GOT3 (cell line): ENCODE measurements at regions not wholly inside any gene's neighbourhood (a gene's known extent, or its start where the extent isn't known, plus 50 kb on each side); places are given as distances from the start of the nearest gene placed in this dataset.

Experiments
- DNase-seq: peaks from one replicate; lab custom pipeline; 2025; ENCODE audit warnings: mixed read lengths; lab: John Stamatoyannopoulos, UW

DNA sequence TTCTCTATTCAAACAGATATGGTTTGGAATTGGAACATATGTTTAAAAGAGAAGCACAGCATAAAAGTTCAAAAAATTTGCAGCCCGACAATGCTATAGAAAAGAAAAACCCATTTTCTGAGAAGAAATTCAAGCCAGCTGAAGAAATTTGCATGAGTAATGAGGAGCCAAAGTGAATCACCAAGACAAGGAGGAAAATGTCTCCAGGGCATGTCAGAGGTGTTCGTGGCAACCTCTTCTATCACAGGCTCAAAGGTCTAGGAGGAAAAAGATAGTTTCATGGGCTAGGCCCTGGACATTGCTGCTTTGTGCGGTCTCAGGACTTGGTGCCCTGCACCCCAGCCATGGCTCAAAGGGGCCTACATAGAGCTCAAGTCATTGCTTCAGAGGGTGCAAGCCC lies 134.8 kb upstream of the ADAMTS16 start:
- DNase-seq, result no peak

DNA sequence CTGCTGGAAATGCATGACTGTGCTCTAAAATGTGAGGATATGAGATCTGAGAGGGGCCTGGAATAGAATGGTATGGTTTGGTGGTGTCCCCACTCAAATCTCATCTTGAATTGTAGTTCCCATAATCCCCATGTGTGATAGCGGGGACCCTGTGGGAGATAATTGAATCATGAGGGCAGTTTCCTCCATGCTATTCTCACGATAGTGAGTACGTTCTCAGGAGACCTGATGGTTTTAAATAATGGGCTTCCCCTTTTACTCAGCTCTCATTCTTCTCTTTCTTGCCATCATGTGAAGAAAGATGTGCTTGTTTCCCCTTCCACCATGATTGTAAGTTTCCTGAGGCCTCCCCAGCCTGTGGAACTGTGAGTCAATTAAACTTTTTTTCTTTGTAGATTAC lies 133.6 kb upstream of the ADAMTS16 start:
- DNase-seq, result no peak

DNA sequence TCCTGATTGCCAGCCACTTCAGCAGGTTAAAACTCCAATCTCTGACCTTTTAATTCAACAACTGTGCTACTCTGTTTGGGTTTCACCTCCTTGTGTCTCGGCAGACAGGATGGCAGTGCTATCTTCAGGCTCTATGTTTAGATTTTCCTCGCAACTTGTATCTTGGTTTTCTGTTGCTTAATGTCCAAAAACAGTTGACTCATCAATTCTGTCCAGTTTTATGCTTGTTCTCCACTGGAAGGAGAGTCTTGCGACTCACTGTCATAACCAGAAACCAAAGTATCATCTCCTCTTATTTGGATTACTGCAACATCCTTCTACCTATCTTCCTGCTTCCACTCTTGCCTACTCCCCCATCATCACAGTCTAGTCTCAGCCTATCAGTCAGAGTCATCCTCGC lies 130.9 kb upstream of the ADAMTS16 start:
- no peak for DNase-seq

DNA sequence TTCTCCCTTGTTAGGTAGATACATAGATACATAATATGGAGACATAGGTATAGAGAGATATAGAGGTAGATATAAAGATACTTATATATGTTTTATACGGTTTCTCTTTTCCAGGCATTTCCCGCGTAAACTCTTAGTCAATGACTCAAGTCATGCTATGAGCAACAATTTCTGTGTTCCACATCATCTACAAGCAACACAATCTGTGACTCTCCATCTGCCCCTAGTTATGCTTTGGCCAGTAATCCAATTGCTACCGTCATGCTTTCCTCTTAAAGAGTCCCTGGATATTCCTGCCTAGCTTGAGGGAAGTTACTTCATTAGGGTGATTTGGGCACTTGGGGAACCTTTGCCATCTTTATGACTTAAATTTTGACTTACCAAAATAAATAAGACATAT lies 129.0 kb upstream of the ADAMTS16 start:
- no peak for DNase-seq

DNA sequence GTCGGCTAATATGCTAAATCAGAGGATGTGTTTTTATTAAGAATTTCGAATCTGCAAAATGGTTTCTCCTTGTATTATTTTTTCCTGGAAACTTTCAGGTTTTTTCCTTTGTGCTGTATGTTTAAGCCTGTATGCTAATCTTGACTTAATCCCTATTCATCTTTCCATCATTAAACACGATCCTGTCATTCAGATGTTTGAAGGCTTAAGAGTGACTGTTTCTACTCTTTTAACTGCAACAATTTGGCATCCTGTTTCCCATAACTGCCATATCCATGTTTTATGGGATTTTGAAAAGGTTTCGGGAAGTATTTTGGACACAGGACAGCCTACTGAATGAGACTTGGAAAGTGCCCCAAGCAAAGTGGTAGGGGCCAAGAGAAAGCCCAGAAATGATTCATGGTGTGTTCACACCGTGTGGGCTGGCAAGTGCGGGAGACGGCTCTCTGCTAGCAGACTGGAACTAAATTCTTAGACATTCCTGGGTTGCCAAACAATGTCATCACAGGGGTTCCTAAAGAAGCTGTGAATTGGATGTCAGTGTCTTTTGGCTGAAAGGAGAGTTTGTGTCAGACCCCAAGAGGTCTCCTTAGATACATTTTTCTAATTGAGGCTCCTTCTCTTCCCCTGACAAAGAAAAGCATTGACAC lies 125.4 kb upstream of the ADAMTS16 start:
- DNase-seq, result no peak

DNA sequence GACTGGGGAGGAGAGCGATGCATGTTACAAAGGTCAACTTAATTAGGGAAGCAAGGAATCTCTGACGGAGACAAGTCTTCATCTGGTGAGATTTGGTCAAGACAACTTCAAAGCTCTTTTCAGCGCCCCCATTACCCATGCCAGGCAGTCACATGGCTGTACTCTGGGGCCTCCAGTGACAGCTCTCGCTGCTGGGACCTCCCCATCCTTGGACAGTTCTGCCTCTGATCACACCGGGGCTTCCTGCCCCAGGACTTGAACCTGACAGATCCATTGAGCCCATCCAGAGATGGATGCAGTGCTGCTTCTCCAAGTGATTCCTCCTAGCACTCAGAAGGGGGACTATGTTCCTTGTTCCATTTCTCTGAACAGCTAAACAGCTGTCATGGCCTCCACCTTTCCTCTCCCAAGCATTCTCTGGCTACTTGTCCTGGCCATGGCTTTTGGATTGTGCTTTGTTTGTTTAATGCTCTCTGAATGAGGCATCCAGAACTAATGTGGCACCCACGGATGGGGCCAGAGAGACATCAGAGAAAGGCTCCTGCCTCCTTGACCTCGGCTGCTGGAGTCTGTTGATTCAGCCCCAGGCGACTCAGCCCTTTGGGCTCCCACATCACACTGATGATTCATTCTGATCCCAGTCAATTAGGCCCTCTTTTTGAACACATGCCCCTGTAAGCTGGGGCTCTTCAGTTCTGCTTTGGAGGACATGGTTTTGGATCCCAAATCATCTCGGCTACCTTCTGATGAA lies 122.1 kb upstream of the ADAMTS16 start:
- DNase-seq, result no peak

DNA sequence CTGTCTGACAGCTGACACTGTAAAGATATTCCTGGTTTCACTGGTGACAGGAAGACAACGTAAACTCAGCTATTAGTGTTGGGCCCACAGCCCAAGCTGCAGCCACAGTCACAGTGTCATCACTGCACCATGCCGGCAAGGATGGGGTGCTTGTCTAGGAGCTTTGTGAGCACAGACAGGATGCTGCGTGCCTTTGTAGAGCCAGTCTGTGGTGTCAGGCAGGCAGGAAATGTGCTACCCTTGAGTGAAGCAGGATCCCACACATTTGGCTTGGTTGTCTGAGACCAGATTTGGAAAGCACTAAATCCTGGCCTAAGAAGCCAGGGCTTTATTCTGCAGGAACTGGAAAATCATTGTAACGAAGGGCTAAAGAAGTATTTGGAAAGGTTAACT lies 121.6 kb upstream of the ADAMTS16 start:
- DNase-seq, result no peak

DNA sequence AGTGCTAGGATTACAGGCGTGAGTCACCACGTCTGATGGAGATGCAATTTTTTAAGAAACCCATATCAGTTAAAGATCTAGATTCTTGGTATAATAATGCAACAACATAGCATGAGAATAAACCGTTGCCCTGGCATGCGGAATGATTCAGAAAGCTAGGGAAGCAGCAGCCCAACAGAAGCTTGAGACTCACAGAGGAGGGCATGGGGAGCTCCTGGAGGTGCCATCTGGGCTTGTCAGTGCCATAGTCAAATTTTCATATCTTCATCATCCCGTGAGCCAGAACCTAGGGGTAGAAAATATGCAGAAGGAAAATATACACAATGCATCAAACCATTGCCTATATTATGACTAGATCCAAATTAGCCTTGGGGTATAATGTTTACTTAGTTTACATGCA lies 118.7 kb upstream of the ADAMTS16 start:
- DNase-seq, result no peak

DNA sequence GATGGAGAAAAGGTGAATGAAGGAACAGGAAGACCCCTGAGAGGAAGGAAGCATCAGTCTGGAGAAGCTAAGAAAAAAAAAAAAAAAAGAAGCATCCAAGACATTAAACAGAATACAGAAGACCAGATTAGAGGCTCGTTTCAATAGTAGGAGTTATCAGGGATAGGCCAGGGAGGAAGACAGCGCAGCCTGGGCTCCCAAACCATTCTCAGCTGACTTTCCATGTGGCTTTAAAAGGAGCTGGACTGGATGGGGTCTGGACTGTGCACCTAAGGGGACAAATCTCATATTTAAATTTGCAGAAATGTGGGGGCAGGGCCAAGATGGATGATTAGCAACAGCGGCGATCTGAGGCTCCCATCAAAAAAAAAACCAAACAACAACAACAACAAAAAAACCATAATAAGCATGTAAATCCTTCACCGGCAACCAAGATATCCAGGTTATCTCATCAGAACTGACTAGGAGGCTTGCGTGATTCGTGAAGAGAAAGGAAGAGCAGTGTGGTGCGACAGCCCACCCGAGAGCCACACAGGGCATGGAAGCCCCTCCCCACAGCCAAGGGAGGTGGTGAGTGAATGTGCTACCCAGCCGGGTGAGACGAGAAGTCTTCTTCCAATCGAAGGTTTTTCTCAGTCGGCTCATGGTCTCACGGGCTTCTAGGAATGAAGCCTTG lies 114.9 kb upstream of the ADAMTS16 start:
- DNase-seq, result no peak

DNA sequence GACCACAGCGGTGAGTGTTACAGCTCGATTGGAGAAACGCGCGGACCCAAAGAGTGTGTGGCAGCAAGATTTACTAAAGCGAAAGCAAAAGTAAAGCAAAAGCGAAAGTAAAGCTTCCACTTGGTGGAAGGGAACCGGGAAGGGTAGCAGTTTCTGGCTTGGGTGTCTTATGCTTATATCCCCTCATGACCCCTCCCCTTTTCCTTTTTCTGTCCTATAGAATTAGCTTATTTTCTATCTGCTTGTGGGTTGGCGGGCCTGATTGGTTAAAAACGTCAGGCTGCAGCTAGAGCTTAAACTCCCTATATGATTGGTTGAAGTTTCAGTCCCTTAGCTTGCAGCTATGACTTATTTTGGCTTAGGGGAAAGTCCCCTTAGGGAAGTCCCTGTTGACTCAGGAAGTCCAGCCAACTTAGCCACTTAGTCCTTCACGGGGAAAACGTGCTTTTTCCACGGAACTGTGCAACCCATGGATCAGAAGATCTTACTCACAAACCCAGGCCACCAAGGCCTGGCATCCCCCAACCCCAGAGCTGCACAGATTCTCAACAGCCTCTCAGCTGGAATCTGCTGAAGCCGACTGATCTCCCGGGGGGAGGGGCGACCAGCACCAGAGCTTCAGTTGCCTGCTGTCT lies 114.2 kb upstream of the ADAMTS16 start:
- no peak for DNase-seq

DNA sequence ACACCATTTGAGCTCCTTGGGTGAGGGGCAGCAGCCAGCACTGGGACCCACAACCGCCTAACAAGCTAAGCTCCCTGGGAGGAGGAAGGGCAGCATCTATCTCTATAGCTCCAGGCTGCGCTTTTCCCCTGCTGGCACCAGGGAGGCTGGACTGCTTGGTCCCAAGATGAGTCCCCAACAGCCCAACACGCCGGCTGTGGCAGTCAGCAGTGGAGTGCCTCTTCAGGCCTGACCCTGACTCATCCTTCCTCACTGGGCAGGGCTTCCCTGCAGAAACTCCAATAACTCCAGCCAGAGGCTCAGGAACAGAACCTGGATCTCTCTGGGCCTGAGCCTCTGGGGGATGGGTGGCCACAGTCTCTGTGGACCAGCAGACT lies 113.7 kb upstream of the ADAMTS16 start:
- DNase-seq, result no peak

DNA sequence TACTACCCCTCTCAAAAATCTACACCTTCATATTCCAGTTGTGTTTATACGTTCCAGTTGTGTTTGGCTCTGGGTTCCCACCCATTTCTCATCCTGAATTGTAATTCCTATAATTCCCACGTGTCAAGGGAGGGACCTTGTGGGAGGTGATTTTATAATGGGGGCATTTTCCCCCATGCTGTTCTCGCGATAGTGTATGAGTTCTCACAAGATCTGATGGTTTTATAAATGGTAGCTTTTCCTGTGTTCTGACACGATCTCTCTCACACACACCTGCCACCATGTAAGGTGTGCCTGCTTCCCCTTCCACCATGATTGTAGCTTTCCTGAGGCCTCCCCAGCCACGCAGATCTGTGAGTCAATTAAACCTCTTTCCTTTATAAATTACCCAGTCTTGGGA lies 108.5 kb upstream of the ADAMTS16 start:
- no peak for DNase-seq

DNA sequence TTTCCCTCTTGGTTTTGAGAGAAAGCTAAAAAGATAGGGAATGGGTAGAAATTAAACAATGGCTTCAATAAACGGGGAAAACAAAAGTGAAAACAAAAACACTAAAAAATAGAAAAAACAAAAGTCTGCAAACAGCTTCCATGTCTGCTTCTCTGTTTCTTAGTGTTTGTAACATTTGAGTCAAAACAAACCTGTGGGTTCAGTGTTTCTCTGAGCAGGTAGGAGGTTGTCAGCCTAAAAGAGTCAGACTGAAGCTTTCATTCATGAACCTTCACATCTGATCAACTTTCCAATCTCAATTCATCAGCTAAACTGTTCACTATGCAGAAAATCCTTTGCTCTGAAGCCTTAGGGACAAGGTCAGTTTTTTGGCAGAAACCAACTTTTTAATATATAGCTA lies 102.5 kb upstream of the ADAMTS16 start:
- no peak for DNase-seq

DNA sequence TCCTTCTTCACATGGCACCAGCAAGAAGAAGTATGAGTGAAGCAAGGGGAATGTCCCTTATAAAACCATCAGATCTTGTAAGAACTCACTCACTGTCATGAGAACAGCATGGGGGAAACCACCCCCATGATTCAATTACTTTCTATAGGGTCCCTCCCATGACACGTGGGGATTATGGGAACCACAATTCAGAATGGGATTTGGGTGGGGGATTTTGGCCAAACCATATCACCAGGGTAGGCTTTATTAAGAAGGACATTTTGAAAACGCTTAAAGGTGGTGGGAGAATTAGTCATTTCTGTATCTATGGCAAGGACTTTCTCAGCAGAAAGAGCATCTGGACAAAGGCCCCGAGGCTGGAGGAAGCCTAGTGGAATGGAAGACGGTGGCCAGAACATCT lies 100.2 kb upstream of the ADAMTS16 start:
- DNase-seq, result no peak

DNA sequence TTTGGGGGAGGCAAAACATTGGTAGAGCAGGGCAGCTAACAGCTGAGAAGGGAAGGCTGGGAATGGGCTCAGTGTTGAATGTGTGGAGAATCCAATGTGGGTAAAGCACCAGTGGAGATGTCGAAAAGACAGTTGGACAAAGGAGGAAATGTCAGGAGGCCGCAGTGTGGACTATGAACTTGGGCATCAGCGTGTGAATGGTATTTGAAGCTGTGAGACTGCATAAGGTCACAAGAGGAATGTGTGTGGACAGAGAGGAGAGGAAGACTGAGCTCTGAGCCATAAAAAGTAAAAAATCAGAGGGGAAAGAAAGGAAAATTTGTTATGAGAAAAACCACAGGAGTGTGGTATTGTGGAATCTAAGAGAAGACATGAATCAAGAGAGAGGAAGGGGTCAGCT lies 99.4 kb upstream of the ADAMTS16 start:
- DNase-seq, result no peak

DNA sequence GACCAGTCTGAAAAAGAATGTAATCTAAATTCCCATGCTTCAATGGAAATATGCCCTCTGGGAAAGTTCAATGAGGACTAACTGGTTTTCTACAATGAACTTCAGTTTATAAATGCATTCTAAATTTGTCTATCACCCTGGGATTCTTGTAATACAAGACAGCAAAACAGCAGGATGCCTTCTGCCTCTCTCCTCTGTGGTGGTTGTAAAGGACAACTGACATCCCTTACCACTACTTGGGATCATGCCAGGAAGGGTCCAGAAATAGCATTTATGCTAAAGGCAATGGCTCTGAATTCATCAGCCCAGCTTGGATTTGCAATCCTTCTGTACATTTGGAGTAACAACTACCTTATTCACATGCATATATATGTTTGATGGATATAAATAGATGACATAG lies 97.3 kb upstream of the ADAMTS16 start:
- no peak for DNase-seq

DNA sequence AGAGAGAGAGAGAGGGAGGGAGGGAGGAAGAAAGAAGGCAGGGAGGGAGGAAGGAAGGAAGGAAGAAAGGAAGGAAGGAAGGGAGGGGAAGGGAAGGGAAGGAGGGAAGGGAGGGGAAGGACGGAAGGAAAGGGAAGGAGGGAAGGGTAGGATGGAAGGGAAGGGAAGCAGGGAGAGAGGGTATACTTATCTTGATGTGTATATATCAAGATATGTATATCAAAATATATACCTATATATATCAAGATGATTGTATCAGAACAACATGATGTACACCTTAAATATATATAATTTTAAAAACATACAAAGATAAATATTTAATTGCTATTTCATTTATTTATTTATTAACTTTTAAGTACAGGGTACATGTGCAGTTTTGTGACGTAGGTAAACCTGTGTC lies 96.8 kb upstream of the ADAMTS16 start:
- no peak for DNase-seq

DNA sequence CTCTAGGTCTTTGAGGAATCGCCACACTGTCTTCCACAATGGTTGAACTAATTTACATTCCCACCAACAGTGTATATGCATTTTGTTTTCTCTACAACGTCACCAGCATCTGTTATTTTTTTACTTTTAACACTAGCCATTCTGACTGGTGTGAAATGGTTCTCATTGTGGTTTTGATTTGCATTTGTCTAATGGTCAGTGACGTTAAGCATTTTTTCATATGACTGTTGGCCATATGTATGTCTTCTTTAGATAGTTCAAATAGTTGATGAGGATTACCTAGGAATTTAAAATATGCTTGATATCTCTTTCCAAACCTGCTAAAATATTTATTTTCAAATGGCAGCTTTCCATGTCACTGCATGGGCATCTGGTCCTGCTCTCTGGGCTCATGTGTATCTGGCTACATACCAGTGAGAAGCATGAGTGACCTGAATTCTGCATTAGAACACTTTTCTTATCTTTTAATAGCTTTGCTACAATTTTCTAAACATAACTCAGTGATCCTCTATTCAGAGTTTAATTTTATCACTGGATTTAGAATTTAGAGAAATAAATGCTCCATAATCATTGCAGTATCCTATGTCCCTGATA lies 95.8 kb upstream of the ADAMTS16 start:
- no peak for DNase-seq

DNA sequence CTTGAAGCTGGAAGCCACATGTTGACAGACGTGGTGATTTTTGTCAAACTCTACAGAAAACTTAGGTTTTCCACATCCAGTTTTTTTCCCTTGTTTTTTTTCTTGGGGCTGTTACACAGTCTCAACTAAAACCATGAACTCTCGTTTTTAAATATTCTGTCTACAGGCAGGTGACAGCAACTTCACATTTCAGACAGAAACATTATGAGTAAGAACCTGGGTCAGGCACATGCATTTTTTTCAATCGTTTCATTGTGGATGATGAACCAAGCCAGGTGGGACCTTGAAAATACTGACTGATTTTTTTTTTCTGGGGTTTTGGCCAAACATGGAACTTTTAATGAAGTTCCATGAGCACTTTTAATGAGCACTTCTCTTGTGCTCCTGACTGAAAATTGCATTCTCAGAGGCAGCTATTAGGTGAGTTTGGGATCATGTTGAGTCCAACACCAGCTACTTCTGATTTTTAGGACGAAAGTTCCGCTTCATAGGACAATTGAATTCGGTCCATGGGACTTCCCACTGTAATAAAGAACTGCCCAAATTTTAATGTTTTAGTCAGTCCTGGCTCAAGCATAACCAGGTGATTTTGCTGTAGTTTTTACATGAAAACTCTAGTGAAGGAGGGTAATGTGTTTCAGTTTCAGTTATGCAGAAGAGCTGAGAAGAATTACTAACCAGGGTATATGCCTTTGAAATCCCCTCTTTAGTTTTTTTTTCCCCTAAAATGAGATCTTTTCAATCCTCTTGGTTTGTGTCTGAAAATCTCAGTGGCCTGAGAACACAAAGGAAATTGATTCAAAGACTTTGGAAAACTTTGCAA lies 93.2 kb upstream of the ADAMTS16 start:
- DNase-seq, result no peak

DNA sequence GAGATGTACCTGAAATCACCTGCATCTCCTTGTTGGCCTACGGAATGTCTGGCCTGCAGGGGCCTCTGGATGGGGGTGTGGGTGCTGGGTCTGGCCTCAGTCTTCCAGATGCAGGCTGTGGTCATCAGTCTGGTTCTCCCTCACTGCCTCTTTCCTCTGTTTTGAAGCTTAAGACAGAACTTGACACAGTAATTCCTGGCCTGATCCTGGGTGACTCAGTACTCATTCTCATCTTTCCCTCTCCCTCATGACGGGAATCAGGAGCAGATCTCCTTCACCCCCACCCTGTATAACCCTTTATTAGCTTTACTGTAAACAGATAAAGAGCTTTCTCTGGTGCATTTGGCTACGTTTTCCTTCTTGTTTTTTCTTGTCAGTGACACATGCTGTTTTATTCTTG lies 89.3 kb upstream of the ADAMTS16 start:
- DNase-seq, result no peak

DNA sequence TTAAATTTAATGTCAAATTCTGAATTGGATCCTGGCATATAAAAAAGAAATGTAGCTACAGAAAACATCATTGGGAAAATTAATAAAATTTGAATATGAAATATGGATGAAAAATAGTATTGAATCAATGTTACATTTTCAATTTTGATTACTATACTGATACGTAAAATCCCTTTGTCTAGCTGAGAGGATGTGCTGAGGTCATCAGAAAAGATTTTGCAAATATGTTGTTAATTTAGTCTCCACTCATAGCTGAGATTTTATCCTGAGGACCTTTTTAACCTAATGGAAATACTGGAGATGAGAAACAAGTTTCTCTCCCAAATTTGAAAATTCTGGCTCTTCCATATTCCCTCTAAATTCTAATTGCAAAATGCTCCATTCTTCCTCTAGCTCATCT lies 84.4 kb upstream of the ADAMTS16 start:
- DNase-seq, result no peak

DNA sequence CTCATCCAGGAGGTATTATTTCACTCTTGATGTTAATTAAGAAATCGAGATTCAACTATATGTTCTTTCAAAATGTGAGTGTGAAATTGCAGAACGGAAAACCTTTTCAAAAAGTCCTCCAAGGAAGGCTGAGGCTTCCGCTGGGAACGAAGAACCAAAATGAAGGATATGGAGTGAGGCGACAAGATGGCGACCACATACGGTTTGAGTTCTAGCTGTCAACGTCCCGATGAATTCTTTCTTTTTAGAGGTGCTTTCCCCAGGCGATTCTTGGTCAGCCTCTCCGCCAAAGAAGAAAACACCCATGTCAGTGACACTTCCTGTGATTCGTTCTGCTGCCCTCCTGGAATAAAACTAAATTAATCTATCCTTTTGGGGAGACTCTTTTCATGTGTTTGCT lies 78.3 kb upstream of the ADAMTS16 start:
- no peak for DNase-seq
